NCI-H82 treated with DMSO at 0.1 percent for 48 hours (cell line): ENCODE measurements at regions not wholly inside any gene's neighbourhood (a gene's known extent, or its start where the extent isn't known, plus 50 kb on each side); places are given as distances from the start of the nearest gene placed in this dataset.
"Not testable (repeated sequence)": the region's sequence is repeated elsewhere in the genome, so short reads cannot be mapped to it uniquely, and the experiment has no call there.

ENCODE experiments used
- DNase-seq: peaks from one replicate; lab custom pipeline; 2025; ENCODE audit not compliant: unreplicated experiment; lab: John Stamatoyannopoulos, UW

DNA sequence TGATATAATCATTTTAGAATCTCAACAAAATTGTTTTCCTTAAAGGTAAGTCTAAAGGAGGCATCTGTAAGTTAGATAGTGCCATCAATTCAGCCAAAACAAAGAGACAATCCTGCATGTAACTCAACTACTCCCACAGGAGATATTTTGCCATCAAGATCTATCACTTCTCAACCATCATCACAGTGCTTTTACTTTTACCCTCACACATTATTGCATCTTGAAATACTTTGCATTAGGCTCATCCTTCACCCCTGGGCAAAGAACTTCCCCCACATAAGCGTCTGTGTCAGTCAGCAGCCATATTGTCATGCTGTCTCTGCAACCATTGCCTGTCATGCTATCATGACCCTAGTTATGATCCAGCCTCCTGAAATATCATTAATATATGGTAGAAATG lies 54.9 kb upstream of the NLGN1 start:
- DNase-seq: no peak

DNA sequence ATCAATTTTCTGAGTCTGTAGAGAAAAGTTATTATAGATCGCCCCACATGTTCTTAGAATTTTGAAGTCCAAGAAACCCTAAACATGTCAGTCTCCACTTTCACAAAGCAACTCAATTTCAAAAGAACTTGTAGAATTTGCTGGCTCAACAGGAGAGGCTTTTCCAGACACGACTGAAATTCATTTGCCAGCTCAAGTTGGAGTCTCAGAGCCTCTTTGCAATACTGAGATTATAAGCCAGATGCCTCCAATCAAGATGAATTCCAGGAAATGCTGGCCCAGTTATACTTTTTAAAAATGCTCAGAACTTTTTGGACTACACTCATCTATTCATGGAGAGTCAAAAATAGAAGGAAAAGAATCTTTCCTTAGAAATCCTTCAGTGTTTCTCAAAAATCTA lies 56.9 kb upstream of the NLGN1 start:
- no peak for DNase-seq

DNA sequence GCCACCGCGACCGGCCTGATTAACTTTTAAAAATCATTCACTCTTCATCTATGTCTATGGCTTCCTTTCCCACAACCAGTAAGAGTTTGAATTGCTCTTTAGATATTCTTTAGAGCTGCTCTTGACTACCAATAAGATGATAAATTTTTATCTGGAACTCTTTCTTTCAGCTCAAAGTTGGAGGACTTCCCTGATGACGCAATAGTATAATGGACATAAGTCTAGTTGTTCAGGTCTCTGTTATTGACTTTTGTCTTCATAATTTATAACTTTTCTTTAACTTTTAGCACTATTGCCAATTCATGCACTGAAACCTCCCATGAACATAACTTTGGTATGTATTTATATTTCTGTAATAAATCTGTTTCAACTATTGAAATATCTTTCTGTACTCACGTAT lies 61.3 kb upstream of the NLGN1 start:
- DNase-seq: no peak

DNA sequence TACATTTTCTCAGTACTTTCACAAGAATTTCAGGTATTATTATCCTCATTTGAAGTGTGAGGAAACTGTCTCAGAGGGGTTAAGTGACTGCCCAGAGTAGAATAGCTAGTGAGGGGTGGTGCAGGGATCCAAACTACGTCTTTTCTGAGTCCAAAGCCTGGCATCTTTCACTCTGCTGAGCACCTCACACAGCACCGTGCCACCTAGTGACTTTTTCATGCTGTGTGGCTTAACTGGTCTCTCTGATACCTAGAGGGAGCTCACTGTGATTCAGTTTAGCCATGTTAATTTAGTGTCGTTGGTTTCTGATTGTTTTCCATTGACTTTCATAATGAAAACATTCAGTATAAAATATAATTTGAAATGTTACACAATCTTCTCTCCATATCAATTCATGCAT lies 91.4 kb upstream of the NLGN1 start:
- no peak for DNase-seq

DNA sequence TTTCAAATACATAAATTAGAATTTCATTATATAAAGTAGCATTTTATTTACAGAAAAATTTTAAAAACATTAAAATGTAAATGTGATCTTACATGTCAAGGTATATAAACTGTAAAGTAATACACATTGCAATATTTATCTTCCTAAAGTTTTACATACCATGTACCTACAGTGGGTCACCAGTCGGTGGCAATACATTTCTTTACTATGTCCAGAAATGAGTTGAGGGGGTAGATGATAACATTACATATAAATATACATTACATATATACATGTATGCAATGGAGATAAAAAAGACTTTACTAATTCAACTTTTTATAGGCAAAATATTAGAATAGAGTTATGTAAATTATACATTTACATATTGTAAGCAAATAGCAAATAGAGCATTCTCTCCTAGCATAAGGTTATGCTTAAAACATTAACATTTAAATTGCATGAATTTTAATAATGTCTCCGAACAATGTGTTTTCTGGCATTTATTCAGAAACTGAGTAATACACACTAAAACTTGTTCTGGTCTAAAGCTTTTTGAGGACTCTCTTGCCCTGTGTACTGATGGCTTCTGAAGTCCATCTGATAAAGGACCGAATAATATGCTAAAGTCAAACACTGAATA lies 93.3 kb upstream of the NLGN1 start:
- no peak for DNase-seq

DNA sequence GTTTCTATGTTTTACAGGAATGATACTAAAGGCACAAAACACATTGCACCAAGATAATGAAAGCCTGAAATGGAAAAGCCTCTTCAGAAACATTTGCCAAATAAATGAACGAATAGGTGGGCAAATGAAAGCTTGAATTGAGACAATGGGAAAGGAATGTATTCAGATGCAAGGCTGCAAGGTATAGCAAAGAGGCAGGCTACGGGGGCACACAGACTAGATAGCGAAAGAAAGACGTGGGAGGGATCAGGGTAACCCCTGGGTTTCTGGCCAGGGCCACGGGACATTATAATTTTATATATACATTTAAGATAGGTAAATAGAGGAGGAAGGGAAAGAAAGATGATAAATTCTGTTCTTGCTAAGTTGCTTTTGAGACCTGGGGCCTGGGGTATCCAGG lies 95.9 kb upstream of the NLGN1 start:
- no peak for DNase-seq

DNA sequence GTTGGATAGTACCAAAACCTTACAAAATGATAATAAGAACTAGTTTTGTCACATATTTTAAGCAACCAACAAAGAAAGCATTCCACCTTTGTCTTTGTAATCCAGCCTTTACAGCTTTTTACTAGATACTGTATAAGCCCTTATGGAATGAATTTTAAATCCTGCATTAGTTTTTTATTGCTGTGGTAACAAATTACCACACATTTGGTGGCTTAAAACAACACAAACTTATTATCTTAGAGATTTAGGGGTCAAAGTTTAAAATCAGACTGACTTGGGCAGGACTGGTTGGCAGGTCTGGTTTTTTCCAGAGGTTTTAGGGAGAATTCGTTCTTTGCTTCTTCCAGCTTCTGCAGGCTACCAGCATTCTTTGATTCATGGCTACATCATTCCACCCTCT lies 108.5 kb upstream of the NLGN1 start:
- no peak for DNase-seq

DNA sequence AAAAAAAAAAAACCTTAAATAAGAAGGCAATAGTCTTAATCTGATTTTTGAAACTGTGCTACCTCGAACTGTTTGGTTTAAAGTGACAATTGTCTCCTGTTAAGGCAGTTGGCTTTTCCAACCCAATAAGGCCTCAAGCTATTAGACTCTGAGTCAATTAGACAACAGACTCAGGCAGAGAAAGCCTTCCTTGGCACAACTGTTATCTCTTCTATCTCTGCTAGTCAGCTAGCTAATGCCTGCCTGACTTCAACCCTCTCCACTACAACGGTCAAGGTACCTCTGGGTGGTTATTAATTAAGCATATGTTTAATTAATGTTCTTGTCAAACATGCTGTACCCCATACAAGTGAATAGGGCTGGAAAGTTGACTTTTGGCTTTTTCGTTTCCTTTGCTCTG lies 110.2 kb upstream of the NLGN1 start:
- DNase-seq: peak; percentile 41

DNA sequence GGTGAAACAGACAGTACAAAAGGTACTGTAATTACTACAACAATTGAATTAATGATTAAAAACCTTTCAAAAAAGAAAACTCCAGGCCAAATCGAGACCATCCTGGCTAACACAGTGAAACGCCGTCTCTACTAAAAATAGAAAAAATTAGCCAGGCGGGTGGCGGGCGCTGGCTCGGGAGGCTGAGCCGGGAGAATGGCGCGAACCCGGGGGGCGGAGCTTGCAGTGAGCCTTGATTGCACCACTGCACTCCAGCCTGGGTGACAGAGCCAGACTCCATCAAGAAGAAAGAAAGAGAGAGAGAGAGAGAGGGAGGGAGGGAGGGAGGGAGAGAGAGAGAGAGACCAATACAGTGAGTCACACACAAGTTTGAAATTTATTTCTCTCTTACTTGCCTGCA lies 111.0 kb upstream of the NLGN1 start:
- DNase-seq: not testable (repeated sequence)

DNA sequence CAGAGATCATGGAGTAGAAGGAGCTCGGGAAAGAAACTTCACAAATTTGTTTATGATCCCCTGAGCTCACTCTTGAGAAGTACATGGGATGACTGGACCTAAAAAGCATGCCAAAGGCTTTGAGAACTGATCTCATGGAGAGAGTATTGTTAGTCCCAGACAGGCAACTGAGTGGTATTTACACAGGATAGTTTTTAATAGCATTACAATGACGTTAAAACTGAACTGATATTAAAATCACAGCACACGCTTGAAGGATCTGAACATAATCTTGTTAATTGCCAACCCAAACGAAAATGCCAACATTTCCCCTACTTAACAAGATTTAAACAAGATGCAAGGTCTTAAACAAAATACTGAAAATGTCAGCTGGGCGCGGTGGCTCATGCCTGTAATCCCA lies 113.2 kb upstream of the NLGN1 start:
- peak; percentile 81 for DNase-seq

DNA sequence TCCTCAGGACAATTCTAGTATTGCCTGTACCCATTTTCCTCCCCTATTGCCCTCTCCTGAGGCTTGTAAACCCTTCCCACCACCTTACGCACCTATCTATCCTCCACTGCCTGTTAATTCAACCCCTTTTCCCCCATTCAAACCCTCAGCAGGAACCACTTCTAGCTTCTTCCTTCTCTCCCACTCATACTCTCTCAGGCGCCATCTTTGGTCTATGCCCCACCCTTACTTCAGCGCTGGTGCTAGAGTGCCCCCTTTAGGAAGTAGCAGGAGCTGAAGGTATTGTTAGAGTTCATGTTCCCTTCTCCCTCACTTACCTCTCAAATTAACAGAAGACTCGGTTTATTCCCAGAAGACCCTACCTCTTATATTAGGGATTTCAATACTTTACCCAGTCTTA lies 121.8 kb upstream of the NLGN1 start:
- no peak for DNase-seq

DNA sequence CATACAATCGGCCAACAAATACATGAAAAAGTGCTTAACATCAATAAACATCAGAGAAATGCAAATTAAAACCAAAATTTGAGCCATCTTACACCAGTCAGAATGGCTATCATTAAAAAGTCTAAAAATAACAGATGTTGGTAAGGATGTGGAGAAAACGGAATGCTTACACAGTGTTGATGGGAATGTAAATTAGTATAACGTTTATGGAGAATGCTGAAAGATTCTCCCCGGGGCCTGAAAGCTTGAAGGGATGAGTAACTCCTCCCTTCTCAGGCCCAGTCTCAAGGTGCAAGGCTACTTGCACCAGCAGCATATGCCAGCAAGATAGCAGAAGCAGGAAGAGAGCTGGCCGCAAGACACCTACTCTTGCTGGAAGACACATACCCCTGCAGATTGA lies 123.7 kb upstream of the NLGN1 start:
- no peak for DNase-seq

DNA sequence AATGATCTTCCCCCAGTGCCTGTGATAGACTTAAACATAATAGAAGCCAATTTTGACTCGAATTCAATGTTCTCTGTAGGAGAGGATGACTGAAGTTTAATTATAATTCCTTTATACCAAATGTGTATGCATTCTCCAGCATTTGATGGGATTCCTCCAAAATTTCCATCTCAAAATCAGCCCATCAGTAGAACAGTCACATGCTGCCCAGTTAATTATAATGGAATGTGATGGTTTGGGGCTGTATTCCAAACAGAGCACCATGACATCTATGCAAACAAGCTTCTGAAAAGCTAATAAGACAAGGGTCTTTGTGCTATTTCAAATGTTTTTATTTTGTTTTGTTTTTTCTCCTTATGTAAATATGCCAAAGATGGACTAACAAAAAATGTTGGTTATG lies 127.7 kb upstream of the SPATA16 start:
- DNase-seq: no peak

DNA sequence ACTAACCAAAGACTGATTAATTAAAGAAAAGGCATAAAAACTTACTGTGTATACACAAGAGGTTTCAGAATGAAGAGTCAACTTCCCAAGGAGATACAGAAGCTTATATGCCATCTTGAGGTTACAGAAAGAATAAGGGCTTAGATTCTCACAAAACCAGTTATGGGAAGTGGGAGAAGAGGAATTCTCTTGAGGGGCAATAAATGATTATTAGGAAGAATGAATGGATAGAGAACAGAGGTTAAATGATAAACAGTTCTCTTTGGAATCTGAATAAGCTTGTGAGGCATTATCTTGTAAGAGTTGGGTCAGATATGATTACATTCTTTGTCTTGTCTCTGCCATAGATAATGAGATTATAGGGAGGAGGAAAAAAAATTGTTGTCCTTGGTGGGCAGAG lies 126.7 kb upstream of the SPATA16 start:
- no peak for DNase-seq

DNA sequence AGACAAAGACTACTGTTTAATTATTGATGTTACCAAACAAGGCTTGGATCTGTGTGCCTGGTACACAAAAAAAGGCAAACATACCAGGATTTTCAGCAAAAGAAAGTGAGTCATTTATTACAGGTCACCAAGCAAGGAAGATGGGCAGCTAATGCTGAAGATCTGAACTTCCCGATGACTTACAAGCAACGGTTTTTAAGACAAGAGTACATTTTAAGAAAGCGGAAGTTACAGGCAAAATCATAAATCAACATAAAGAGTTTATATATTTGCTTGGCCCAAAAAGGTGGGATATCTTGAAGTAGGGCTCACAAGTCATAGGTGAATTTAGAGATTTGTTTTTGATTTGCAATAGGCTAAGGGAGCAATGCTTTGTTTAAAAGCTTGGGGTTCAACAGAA lies 125.4 kb upstream of the SPATA16 start:
- no peak for DNase-seq

DNA sequence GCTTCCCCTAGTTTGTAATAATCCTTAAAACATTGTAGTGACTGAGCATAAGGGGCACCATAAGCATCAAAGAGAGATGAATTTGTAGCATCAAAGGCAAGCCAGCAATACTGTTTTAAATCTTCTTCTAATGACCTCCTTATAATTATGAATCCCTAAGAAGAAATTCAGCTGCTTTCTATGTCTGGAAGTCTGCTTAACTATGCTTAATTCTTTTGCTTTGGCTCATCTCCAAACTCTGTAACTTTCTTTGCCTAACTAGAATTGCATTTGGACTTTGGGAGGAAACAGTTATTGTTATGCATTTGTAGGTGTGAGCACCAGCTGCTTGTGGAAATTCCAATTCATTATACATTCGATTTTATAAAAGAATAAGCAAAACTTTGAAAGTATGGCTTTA lies 117.7 kb upstream of the SPATA16 start:
- no peak for DNase-seq

DNA sequence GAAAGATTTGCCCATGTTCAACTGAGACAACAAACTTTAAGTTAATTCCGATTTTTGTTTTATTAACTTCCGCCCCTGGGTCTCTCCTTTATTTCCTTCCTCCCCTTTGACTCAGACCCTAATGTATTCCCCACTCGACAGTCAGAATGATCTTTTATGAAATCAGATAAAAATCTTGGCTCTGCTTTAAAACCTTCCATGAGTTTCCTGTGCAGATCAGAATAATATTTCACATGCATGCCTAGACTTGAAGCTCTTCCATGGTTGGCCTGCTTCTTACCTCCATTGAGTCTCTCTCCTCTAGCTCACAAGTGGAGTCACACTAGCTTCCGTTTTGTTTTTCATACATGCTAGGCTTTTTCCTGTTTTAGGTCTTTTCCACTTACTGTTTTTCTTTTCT lies 116.8 kb upstream of the SPATA16 start:
- no peak for DNase-seq

DNA sequence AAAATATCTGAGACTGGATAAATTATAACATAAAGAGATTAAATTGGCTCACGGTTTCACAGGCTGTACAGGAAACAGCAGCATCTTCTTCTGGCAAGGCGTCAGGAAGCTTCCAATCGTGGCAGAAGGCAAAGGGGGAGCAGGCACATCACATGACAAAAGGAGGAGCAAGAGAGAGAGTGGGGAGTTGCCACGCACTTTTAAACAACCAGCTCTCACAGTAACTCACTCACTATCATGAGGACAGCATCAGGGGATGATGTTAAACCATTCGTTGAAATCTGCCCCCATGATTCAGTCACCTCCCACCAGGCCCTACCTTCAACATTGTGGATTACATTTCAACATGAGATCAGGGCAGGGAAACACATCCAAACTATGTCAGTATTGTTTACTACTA lies 114.5 kb upstream of the SPATA16 start:
- DNase-seq: no peak

DNA sequence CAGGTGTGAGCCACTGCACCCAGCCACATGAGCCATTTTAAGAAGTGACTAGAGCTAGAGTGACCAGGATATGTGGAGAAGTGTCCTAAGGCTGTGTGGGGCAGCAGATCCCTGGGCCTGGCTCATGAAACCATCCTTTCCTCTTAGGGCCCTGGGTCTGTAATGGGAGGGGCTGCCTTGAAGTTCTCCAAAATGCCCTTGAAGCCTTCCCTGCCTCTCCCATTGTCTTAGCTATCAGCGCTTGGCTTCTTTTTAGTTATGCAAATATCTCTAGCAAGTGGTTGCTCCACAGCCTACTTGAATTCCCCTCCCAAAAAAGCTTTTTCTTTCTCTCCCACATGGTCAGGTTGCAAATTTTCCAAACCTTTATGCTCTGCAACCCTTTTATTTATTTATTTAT lies 112.4 kb upstream of the SPATA16 start:
- no peak for DNase-seq

DNA sequence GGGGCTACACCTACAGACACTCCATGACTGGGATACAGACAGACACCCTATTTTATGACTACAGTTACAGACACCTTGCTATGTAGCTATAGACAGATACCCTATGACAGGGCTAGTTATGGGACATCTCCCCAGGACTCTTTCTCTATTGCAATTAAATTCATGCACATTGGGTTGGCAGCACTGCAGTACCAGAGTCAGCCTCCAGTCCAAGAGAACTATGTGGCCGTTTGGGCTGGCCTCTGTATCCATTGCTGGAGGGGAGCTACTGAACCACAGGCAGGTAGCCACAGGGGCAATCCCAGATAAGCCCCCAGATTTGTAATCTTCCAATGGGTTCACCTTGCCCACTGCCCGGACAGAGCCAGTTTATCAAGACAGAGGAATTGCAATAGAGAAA lies 108.4 kb upstream of the SPATA16 start:
- DNase-seq: no peak

DNA sequence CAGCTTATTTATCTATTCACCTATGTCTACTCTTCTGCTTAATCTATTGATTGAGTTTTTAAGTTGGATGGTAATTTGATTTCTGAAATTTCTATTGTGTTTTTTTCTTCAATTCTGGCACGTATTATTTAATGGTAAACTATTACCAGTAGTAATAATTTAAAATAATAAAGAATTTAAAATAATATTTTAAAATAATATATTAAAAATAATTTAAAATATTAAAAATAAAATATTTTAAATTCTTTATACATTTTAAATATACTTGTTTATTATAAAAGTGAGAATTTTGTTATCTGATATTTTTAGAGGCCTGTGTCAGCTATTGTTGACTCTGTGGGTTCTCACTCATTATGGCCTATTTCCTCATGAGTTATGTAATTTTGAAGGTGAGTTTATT lies 100.7 kb upstream of the SPATA16 start:
- no peak for DNase-seq

DNA sequence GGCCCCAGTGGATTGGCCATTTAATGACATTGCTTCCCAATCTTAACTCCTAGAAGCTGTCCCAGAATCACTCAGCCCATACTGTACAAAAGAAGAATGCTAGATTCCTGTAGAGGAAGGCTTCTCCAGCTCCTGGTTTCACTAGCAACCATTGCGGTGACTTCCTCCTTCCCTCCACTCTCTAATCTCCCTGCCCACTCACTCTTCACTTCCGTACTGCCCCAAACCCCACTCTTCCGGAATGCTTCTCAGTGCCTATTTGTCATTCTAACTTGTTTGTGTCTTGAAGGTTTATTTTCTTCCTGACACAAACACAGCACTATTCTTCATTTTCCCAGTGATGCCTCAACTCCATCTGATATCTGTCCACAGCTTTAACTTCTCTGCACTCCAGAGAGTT lies 97.1 kb upstream of the SPATA16 start:
- no peak for DNase-seq

DNA sequence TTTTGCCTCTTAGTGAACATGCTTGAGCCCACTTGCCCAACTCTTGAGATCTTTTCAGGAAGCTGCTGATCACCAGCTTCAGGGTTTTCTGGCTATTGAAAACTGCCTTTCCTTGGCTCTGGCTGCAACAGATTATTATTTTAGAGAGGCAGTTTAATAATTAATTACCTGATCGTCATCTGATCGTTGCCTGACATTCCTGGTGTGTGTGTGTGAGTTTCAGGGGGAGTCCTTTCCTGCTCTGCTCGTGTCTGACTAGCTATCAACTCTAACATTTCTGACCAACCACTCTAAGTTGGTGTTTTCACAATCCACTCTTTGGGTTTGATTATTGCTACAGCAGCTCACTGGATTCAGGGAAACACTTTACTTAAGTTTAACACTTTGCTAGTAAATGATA lies 84.3 kb upstream of the SPATA16 start:
- DNase-seq: no peak

DNA sequence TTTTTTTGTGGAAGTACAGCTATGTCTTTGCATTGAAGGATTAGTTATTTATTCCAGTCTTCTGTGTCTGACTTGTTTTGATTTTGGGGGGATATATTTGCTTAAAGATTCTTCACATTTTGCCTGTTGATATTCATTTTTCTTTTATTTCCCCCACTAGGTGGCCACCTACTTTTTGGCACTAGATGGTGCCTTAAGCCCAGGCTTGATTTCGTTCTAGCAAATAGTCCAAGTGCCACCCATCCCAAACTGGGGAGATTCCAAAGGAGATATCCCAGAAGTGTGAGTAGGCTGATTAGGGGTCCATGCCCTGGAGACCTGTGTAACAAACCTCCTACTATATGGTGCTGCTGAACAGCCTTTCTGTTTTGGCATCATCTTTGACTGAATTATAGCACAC lies 80.0 kb upstream of the SPATA16 start:
- no peak for DNase-seq
